ENCODE measurements at regions not wholly inside any gene's neighbourhood (a gene's known extent, or its start where the extent isn't known, plus 50 kb on each side); places are given as distances from the start of the nearest gene placed in this dataset.

DNA sequence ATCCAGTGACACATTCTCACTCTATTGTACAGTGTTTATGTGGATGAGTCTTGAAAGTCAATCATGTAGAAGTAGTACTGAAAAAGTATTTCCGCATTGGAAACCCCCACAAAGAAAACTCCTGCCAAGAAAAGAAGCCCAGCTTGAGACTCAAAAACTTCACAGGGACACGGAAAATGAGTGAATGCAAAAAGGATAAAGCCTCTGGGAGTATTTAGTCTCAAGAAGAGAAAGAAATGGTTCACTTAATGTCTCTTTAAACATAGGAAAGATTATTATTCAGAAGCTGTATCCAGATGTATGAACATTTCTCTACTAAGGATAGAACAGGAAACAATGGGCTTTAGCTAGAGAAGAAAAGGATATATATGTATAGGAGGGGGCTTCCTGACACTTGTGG, 304.5 kb downstream of the BARHL2 start:
- dilution Hi-C loops (cut with MboI; ENCODE audit: extremely low pct_ligation_motif_present, low sequenced_read_pairs) (no loop called here), intact Hi-C loops (cut with micrococcal nuclease) (no loop called here)
- H2AFZ ChIP-seq (ENCODE audit: low read depth, low read length): no peak overlapping the region
- H3K4me3 ChIP-seq (replicated peaks in 1 of 3; ENCODE audit: insufficient read depth in 1 of 3, low read depth in 1 of 3, low read length in 3 of 3): no peak overlapping the region
- H3K9me1 ChIP-seq (replicated peaks; ENCODE audit: control insufficient read depth, extremely low read depth, insufficient read depth, low read length): no peaks in the 10 kb centered on the region
- no TSS peak for BruUV-seq (replicated peaks)
- no peaks in the 10 kb centered on the region for H3K9me3 ChIP-seq (replicated peaks; ENCODE audit: control insufficient read depth, insufficient read depth, low read length)
- no peaks in the 10 kb centered on the region for H3K79me2 ChIP-seq (ENCODE audit: control insufficient read depth, insufficient read depth, low read length)
- CTCF ChIA-PET: no interaction called here
- no peaks in the 10 kb centered on the region for H4K20me1 ChIP-seq (replicated peaks; ENCODE audit: control insufficient read depth, extremely low read depth, insufficient read depth, low read length)
- no peak overlapping the region for H3K27ac ChIP-seq (ENCODE audit: insufficient read depth, low read depth, low read length)
- no peaks in the 10 kb centered on the region for H3K4me1 ChIP-seq (ENCODE audit: control insufficient read depth, extremely low read depth, insufficient read depth, low read length)
- H3K9ac ChIP-seq (replicated peaks; ENCODE audit: extremely low read depth, insufficient read depth, low read length): no peak overlapping the region
- FAIRE-seq: no peak
- H3K36me3 ChIP-seq (ENCODE audit: control insufficient read depth in 2 of 2, extremely low read depth in 1 of 2, insufficient read depth in 2 of 2, low read length in 2 of 2): no peaks in the 10 kb centered on the region
- TF ChIP-seq MYC (IDR thresholded peaks at IDR 0.05; ENCODE audit: low read depth, low read length): no peak
- no peak for TF ChIP-seq JUN (IDR thresholded peaks at IDR 0.05; ENCODE audit: borderline replicate concordance, insufficient read depth, insufficient read length, low read depth)
- TF ChIP-seq GATA2 (IDR thresholded peaks at IDR 0.05; ENCODE audit: insufficient read depth, insufficient read length, low read depth, low read length): no peak
- no peak for TF ChIP-seq POLR2AphosphoS5 (IDR thresholded peaks at IDR 0.05; ENCODE audit: insufficient read depth, low read depth, low read length)
- TF ChIP-seq, protein P1, sequence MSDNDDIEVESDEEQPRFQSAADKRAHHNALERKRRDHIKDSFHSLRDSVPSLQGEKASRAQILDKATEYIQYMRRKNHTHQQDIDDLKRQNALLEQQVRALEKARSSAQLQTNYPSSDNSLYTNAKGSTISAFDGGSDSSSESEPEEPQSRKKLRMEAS (IDR thresholded peaks at IDR 0.05; ENCODE audit: insufficient read depth, insufficient read length): no peak
- TF ChIP-seq POLR2A (IDR thresholded peaks at IDR 0.05; ENCODE audit: low read depth, low read length): no peak
- peaks cover 0 to 6% of the 10 kb centered on the region in 2 experiments for H3K27me3 ChIP-seq (ENCODE audit: control insufficient read depth in 2 of 2, insufficient read depth in 2 of 2, low read length in 2 of 2)
- POLR2A ChIA-PET: no interaction called here
- no peak for DNase-seq (ENCODE audit: low read depth, low spot score)
- H3K4me2 ChIP-seq (ENCODE audit: insufficient read depth, low read length): no peak overlapping the region

DNA sequence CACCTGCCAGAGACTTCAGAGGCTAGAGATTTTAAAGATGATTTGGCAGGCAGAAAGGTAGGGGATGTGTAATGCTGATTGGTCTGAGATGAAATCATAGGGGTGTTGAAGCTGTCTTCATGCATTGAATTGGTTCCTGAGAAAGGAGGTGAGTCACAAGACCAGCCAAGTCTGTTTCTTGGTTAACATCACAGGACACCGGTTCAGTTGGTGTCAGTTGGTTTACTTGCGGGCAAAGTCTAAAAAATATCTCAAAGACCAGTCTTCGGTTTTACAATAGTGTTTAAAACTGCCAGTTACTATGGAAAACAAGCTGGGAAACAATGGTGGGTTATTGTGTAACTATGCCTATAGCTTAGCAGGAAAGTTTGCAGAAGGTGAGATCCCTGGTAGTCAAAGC, 305.9 kb downstream of the BARHL2 start:
- no peak for DNase-seq (ENCODE audit: low read depth, low spot score)
- ChIA-PET POLR2A (no interaction called here), CTCF (no interaction called here)
- no peak overlapping the region for H3K9ac ChIP-seq (replicated peaks; ENCODE audit: extremely low read depth, insufficient read depth, low read length)
- H2AFZ ChIP-seq (ENCODE audit: low read depth, low read length): no peak overlapping the region
- no peak overlapping the region for H3K4me3 ChIP-seq (replicated peaks in 1 of 3; ENCODE audit: insufficient read depth in 1 of 3, low read depth in 1 of 3, low read length in 3 of 3)
- H3K27me3 ChIP-seq (ENCODE audit: control insufficient read depth in 2 of 2, insufficient read depth in 2 of 2, low read length in 2 of 2): peaks cover 0 to 6% of the 10 kb centered on the region in 2 experiments
- no peak overlapping the region for H3K4me2 ChIP-seq (ENCODE audit: insufficient read depth, low read length)
- no peak for FAIRE-seq
- H3K9me3 ChIP-seq (replicated peaks; ENCODE audit: control insufficient read depth, insufficient read depth, low read length): no peaks in the 10 kb centered on the region
- intact Hi-C loops (cut with micrococcal nuclease) (no loop called here), dilution Hi-C loops (cut with MboI; ENCODE audit: extremely low pct_ligation_motif_present, low sequenced_read_pairs) (no loop called here)
- H3K36me3 ChIP-seq (ENCODE audit: control insufficient read depth in 2 of 2, extremely low read depth in 1 of 2, insufficient read depth in 2 of 2, low read length in 2 of 2): no peaks in the 10 kb centered on the region
- TF ChIP-seq MYC (IDR thresholded peaks at IDR 0.05; ENCODE audit: low read depth, low read length): no peak
- TF ChIP-seq, protein P2, sequence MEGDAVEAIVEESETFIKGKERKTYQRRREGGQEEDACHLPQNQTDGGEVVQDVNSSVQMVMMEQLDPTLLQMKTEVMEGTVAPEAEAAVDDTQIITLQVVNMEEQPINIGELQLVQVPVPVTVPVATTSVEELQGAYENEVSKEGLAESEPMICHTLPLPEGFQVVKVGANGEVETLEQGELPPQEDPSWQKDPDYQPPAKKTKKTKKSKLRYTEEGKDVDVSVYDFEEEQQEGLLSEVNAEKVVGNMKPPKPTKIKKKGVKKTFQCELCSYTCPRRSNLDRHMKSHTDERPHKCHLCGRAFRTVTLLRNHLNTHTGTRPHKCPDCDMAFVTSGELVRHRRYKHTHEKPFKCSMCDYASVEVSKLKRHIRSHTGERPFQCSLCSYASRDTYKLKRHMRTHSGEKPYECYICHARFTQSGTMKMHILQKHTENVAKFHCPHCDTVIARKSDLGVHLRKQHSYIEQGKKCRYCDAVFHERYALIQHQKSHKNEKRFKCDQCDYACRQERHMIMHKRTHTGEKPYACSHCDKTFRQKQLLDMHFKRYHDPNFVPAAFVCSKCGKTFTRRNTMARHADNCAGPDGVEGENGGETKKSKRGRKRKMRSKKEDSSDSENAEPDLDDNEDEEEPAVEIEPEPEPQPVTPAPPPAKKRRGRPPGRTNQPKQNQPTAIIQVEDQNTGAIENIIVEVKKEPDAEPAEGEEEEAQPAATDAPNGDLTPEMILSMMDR (IDR thresholded peaks at IDR 0.05; ENCODE audit: extremely low read depth in 1 of 2, insufficient read depth in 1 of 2, low read depth in 1 of 2, low read length in 2 of 2): no peak
- TF ChIP-seq POLR2AphosphoS5 (IDR thresholded peaks at IDR 0.05; ENCODE audit: insufficient read depth, low read depth, low read length): no peak
- no peaks in the 10 kb centered on the region for H3K4me1 ChIP-seq (ENCODE audit: control insufficient read depth, extremely low read depth, insufficient read depth, low read length)
- H3K79me2 ChIP-seq (ENCODE audit: control insufficient read depth, insufficient read depth, low read length): no peaks in the 10 kb centered on the region
- no peaks in the 10 kb centered on the region for H3K9me1 ChIP-seq (replicated peaks; ENCODE audit: control insufficient read depth, extremely low read depth, insufficient read depth, low read length)
- no TSS peak for BruUV-seq (replicated peaks)
- no peaks in the 10 kb centered on the region for H4K20me1 ChIP-seq (replicated peaks; ENCODE audit: control insufficient read depth, extremely low read depth, insufficient read depth, low read length)
- no peak overlapping the region for H3K27ac ChIP-seq (ENCODE audit: insufficient read depth, low read depth, low read length)

Data from endothelial cell of umbilical vein (primary cell).